GM21529 (cell line): ENCODE measurements at regions not wholly inside any gene's neighbourhood (a gene's known extent, or its start where the extent isn't known, plus 50 kb on each side); places are given as distances from the start of the nearest gene placed in this dataset.
"Not testable (repeated sequence)": the region's sequence is repeated elsewhere in the genome, so short reads cannot be mapped to it uniquely, and the experiment has no call there.

Experiments used
- ATAC-seq: cut with Tn5 transposase; IDR thresholded peaks from one replicate; pipeline ENCODE4 v1.9.1; 2021; ENCODE audit not compliant: unreplicated experiment

DNA sequence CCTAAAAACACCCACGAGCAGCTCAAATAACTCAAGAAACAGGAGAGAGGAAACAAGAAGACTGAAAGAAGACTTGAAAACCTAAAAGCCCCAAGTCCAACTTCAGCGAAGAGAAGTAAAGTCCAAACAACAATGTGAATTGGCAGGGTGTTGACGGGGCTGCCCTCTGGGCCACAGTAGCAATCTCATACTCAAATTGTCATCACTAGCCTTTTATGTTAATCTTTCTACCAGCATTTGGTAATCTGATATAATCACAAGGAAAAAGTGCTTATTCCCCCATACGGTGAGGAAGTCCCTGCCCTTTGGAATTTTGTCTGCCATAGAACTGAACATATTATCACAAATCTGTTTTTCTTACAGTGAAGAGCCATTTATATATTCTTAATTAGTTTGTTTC, 51.5 kb upstream of the IFNE start:
- ATAC-seq = no peak

DNA sequence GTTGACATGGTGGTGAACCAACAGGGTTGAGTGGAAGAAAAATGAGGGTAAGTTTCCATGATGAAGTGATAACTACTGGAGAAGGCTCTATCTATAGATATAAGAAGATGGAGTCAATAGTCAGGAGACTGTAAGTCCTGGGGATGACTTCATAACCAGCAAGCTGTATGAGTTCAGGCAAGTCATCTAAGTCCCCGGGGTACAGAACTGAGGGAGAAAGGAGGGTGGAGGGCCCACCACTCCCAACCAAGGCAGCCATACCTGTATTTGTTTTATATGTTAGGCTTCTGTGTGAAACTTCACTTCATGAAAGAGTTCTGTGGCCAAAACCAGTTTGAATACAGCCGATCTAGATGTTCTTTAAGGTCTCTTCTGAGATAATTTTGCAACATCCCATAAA, 53.3 kb upstream of the IFNE start:
- no peak for ATAC-seq

DNA sequence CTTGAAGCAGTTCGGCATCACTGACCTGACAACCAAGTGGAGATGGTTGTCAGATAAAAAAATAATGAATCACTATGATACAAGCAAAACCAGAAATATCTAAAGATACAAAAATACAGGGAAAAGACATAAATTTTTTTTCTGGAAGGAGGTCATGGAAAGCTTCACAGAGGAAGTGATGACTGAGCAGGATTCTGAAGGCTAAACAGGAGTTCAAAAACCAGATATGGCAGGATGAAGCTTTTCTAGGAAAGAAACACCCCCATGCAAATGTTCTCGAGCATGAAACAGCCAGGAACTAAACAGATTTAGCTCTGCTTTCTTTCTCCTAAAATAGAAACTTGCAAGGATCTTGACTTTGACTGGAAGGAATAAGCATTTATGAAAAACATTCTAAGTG, 60.7 kb upstream of the IFNE start:
- no peak for ATAC-seq

DNA sequence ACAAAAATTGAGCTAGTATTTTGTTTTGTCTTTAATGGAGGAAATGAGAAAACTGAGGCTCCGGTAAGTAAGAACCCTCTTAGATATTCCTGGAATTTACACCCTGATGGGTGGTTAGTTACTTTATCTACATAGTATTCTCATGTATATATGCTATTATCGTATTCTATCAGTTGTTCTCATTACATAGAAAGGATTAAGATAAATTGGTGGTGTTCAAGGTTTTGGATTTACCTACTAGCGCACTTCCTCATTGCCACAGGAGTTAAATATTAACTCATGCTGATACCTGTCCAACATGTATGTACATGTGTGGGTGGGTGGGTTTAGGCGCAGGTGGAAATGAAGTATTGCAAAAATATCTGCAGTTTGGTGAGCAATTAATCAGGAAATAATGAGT, 61.1 kb upstream of the IFNE start:
- ATAC-seq = no peak

DNA sequence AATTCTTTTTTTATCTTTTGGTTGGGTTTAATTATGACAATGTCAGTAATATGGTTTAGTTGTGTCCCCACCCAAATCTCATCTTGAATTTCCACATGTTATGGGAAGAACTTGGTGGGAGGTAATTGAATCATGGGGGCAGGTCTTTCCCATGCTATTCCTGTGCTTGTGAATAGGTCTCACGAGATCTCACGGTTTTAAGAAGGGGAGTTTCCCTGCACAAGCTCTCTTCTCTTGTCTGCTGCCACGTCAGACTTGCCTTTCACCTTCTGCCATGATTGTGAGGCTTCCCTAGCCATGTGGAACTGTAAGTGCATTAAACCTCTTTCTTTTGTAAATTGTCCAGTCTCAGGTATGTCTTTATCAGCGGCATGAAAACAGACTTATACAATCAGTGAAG, 61.7 kb upstream of the IFNE start:
- not testable (repeated sequence) for ATAC-seq

DNA sequence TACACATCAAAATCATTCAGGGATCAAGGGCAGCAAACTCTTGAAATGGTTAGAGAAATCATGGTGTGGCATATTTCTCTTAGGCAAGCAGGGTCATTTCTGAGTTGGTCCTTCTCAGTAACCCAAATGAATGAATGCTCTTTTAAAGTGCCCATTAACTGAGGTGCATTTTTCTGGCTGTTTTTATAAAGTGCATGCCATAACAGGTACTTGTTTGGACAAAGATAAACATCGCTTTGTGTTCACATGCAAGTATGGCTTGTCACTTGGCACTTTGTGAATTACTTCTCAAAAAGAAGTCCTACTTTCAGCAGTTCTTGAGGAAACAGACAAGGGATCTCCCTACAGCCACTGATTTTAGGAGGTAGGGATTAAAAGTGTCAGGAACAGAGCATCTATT, 64.8 kb upstream of the IFNE start:
- ATAC-seq = no peak

DNA sequence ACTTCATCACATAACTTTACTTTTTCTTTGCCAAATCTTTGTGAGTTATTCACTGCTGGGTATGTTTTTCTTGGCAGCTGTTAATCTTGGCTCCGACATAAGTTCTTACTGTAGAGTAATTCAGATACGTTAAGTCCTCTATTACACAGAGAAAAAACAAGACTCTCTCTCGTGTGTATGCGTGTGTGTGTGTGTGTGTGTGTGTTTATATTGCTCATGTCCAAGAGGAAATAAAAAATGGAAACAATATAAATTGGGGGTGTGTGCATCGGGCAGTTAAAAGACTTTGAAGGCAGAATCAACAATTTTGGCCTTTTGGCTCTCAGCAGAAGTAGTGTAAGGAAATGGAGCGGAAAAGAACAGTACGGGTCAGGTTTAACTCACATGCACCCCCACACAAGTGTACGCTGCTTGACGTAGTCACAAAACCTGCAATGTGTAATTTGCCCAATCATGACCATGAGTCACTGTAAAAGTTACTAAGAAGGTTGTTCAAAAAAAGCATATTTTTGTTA, 67.2 kb upstream of the IFNE start:
- no peak for ATAC-seq

DNA sequence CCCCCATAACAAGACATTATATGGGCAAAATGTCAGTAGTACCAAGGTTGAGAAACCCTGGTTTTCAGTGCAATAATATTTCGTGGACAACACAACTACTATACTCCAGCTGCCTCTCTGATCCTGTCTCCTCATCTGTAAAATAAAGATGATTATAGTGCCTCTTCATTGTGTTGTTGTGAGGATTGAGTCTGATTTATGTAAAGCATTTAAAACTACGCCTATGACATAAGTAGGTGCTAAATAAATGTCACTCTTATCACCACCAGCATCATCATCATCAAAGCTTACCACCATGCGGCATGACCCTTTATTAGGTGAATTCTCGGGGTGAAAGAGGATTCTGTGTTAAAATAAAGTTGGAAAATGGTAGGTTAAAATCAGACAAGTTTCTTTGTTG, 67.8 kb upstream of the IFNE start:
- ATAC-seq = no peak

DNA sequence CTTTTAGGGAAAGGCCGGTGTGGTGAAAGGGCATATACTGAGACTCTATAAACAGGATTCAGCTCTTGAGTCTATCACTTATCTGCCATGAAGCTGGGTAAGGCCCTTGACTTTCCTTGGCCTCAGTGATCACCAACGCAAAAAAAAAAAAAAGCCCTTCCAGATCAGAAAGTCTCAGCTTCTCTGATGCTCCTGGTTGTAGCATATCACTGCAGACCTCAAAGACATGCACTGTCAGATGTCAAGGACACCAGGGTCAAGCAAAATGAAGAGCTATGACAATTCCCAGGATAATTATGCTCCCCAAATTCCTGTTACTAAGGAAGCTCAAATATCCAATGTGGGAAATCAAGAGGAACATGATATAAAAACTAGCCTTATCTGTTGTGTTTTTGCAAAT, 68.3 kb upstream of the IFNE start:
- ATAC-seq = no peak

DNA sequence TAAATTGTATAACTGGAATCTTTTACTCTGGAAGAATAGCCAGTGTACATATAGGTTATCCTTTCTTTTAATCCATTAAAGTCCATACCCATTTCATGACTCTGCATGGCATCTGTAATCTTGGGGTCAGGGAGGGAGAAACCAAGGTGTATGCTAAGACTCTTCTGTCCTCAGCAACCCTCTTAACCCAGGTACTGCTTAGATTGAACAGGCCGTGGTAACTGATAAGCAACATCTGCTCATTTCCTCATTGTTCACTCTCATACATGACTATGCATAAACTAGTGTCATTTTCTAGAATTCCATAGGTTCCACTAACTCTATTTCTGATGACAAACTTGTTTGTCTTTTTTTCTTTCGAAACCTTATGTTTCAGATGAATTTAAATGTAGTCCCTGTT, 69.3 kb upstream of the IFNE start:
- ATAC-seq = no peak

DNA sequence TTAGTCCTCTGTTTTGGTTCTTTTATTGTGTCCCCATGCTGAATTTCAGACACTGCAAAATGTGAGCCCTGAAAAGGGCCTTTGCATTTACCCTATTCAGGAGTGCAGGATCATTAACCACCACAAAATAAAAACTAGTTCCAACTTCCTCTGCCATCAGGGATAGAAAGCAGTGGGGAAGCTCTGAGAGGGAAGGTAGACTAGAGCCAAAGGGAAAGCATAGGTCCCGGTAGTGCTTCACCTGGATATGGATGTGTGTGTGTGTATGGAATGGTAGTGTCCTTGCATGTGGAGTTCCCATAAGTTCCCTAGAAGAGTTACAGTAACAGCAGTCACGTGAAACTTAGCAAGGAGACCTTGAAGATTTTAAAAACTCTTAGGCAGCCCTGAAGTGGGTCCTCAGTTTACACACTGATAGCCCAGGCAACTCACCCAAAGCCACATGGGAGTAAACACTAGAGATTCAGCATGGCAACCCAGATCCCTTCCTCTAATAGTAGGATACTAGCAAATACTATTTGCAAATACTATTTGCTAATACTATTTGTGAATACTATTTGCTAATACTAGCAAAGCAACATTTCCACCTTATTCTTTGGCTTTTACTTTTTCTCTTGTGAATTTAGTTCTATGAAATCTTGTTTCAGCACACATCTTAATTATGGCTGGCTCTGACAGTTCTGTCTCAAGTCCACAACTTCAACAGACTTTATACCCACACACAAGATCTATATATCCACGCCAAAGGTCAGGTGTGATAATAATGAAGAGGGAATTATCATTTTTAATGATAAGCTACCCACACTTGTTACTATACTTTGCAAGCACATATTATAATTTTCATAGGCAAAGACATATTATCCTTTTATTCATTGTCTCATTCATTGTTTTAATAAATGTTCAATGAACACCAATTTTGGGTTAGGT, 70.4 kb upstream of the IFNE start:
- no peak for ATAC-seq

DNA sequence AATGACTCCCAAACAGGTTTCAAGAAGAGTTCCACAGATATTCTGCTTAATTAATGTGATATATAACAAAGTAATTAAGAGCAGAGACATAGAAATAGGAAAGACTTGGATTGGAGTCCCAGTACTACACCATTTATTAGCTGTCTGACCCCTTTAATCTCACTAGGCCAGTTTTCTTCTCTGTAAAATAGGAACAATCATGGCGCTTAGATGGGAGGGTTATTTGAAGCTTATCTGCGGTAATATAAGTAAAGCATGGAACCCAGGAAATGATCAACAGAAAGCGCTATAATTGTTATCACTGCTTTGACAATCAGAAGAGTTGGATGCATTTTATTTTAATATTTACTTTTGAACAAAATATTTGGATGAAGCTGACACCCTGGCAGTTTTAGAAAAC, 71.3 kb upstream of the IFNE start:
- ATAC-seq = no peak

DNA sequence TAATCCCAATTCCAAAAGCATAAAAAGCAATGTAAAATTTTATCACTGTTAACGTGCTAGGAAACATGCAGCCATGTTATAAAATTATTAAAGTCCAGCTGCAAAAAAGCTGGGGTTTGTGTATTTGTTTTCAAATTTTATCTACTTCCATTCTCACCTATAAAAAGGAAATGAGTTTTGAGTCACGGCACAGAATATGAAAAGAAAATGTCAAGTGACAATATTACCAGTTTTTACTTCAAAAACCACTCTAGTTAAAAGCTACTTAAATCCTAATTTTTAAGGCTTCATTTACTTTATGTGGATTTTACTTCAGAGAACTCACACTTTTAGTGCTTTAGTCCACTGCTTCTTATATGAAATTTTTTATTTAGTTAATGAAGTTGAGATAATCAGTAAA, 72.7 kb upstream of the IFNE start:
- no peak for ATAC-seq

DNA sequence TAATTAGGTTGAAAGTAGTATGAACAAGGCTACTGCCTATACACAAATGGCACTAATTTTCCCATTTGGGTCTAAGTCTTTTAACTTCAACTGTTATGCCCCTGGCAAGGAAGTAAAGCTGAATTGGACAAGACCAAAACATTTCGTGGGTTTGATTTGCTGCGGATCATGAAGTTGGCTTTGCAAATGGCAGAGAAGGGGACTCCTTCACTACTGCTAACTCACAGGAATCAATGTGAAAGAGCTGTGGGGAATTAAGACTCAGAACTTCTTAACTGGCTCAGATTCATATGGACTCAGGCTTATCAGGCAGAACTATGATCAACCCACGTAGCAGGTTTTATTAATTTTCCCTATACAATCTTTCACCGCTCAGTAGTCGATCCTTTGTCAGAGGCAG, 73.8 kb upstream of the IFNE start:
- no peak for ATAC-seq

DNA sequence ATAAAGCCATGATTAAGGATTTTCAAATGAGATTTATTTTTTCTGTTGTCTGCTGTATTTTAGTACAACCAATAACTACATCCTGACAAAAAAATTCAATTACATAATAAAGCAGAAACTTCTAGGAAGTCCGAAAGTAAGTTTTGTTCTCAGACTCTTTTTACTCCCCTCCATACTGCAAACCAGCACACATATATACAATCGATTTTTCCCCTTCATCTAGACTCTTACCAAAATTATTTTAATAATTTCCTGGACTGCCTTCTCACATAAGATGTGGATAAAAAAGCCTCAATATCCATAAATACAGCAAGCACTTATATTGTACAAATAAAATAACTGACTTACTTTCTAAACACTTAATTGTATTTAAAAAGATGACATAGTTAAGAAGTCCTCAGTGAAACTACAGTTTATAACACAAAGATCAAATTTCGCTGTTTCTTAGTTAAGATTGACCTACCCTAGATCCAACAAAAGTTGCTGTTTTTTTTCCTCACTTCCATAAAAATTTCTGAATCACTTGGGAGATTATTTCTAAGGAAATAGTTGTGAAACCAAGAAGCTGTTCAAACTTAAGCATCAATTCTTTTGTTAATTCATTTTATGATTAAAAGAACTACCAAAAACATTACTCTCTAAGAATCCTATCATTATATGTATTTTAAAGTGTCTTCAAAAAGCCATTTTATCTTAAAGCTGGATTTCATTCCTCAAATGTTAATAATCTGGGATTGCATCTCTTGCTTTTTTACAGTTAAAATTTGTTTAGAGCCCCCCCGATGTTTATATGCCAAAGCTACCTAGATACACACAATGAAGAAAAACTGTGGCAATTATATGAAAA, 74.7 kb upstream of the IFNE start:
- no peak for ATAC-seq

DNA sequence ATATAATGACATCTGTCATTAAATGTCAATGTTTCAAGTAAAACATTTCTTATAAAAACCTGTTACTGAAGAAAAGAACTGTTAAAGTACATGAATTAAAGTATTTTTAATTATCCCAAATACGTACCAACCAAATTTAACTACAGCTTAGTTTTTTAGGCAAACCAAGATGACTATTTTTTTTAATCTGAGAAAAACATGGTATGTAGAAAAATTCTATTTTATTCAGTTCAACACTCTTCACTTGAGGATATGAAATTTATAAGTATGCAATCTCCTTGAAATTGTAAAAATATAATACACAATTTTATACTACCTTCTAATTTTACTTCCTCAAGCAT, 75.3 kb upstream of the IFNE start:
- no peak for ATAC-seq

DNA sequence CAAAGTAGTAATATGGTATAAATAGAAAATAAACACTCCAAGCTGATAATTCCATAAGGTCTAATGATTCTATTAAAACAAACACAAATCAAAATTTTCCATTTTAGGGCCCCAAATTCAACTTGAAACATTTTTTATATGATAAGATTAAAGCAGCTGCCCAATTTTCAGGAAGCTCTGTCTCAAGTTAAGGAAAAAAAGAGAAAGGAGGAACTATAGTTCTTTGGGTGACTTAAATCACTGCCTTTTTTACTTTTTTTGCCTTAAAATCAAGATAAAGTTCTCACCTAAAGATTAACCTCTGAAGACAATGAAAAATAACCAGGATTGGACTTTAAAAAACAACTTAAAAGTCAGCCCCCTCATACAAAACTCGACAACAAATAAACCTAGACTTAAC, 76.0 kb upstream of the IFNE start:
- ATAC-seq = no peak

DNA sequence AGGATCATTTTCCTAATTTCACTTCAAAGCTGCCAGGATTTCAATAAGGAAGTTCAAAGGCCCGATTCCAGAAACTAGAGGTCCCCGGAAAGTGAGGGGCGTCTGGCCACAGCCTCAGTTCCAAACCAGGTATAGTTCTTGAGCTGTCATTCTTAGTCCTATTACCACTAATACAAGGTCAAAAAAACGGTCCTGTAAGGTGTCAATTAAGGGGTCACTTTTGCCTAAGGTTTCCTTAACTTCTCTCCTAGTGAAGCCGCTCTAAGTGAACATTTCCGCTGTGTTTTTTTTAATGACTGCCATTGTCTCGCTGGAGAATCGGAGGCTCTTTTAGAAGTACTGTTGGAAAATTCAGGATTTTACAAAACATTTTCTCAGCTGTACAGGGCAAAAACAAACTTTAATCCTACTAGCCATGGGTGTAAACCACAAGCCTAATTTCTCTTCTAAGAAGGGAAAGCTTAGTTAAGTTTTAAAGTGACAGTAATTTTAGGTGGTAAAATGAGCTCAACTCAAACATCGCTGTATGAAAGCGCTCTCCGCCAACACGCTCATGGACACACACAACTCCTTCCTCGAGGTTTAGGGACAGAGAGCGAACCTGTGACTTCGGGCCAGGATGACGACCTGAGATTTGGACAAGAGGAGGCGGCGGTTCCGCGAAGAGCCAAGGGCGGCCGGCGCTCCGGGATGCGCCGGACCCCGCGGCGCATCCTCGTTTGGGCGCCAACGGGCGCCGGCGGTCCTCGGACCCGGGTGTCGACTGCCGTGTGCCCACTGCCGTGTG, 76.7 kb upstream of the IFNE start:
- ATAC-seq = peak; percentile 20

DNA sequence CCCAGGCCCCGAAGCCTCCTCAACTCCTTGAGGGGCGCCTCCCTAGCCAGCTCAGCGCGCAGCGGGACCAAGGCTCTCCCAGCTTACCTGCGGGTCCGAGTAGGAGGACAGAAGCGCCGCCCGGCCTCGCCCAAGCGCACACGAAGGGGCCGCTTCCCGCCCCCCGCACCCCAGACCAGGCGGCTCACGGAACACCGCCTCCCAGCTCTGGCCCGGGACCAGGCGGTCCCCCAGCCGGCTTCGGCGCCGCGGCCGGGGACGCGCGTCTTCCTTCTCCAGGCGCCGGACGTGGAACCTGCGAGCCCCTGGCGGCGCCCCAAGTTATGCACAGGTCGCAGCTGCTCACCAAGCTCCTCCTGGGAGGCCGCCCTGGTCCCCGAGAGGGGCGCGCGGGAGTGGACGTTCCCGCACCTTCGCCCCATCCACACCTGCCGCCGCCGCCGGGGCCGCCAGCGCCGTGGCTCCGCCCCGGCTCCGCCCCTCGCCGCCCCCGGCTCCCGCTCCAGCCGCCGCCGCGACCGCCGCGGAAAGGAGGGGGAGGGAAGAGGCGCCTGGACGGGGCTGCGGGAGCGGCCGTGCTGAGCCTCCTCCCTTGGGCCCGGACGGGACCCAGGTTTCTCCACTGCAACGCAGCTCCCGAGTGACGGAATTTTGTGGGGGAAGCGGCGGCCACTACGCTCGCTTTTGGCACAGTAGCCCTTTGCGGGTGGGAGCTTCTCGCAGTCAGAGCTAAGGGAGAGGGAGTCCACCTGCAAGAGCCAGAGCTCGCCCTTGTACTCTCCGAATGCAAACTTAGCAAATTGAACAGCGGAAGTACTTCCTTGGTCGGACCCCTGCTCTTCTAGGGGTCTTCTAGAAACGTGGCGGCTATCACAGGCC, 77.5 kb upstream of the IFNE start:
- ATAC-seq = peak; percentile 67

DNA sequence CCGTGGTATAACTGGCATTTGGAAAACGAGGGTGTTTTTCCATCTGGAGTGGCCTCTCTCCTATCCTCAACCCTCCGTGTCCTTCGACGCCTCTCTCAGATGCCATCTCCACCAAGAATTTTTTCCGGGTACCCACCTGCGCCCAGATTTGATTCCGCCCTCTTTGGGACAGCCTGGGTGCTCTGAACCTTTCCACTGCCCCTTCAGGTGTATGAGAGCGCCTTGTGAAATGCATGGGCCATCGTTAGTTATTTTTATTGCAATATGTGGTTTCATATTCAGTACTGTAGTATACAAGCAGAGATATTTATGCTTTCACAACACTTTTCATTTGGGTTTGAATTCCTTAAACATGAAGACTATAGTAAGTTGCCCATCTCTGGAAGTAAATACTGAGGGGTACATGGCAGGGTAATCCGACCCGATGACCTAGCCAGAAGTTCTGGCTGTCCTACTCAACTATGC, 78.2 kb upstream of the IFNE start:
- ATAC-seq = no peak
